Stimulated activated CD8-positive, alpha-beta memory T cell treated with anti-CD3 and anti-CD28 coated beads, Interleukin-7, amount 100 ng/mL, for 48 hours (primary cell): ENCODE measurements at regions not wholly inside any gene's neighbourhood (a gene's known extent, or its start where the extent isn't known, plus 50 kb on each side); places are given as distances from the start of the nearest gene placed in this dataset.

Experiments used
- DNase-seq, 2 donors: peaks; one replicate each; pipeline ENCODE4 v3.0.0-alpha.2; 2020; ENCODE audit warnings: low read depth in 1 of 2; ENCODE audit errors: extremely low read depth in 1 of 2

- no peak for DNase-seq
Measured at GRCh38 chr2:122210065-122210464, 454.6 kb downstream of the TSN start.

DNA sequence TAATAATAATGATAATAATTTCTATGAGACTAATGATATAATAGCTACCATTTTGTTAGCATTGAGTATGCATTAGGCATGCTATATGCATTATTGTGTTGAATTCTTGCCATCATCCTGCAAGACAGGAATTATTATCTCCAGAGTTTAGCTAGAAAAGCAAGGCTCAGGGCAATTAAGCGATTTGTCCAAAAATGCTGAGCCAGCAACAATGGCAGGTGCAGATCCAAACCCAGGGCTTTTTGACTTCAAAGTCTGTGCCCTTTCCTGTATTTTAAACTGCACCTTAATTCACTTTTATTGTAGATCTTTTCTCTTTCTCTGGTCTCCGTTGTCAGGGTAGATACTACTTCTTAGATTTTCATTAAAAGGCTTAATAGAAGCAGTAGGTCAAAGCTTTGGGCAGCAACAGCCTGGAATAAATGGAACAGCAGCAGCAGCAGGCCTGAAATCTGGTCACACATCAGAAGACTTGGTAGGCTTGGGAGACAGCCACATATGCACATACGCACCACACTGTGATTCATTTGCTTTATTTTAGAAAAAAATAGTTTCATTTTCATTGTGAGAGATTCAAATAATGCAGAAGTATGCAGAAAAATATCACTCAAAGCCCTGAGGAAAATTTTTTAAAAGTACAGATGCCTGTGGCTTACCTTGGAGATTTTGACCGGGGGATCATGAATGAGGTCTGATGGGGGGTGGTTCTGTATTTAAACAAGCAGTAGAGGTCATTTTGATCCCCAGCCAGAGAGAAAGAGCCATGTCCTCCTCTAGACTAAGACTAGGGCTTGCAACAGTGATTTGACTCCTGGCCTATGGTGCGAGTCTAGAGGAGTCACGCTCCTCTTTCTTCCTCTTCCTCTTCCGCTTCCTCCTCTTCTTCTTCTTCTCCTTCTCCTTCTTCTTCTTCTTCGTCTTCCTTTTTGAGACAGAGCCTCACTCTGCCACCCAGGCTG lies 455.7 kb downstream of the TSN start:
- DNase-seq = no peak

DNA sequence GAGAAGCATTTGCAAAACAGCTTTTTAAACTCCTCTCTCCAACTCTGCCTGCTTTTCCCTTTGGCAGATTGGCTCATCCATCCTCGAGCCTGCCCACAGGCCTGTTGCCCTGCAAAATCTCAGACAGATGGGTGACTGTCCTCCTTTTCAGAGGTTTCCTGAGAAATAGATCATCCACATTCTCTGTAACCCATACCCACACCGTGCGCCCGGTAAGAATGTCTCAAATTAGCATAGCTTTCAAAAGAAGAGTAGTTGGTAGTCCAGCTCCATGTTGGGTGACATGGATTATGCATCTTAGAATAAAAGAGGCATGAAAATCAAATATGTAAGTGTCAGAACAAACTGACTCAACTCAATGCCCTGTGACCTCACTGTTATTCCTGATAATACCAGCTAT lies 457.9 kb downstream of the TSN start:
- DNase-seq = no peak

- DNase-seq = no peak
Measured at GRCh38 chr2:122216071-122216470, 460.6 kb downstream of the TSN start.

GRCh38 chr2:122216901-122217300 lies 461.4 kb downstream of the TSN start:
- no peak for DNase-seq

DNA sequence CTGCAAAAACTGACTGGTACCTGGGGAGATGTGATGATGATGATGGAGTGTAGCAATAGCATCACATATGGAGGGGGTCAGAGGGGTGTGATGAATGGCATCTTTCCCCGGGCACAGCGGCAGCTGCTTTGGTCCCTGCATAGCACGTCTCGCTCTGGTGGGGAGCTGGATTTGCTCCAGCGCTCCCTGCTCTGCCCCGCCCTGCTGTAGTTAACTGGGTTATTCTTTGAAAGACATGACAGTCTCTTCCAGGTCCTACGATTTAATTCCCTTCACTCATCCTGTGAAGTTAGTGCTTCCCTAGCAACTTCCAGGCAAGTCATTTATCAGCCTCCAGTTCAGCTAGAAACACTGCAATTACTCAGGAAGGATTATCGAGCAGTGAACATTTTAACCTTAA lies 463.1 kb downstream of the TSN start:
- DNase-seq = no peak

- no peak for DNase-seq
Measured at GRCh38 chr2:122219504-122219903, 464.1 kb downstream of the TSN start.

- DNase-seq = no peak
Measured at GRCh38 chr2:122221665-122222064, 466.2 kb downstream of the TSN start.

DNA sequence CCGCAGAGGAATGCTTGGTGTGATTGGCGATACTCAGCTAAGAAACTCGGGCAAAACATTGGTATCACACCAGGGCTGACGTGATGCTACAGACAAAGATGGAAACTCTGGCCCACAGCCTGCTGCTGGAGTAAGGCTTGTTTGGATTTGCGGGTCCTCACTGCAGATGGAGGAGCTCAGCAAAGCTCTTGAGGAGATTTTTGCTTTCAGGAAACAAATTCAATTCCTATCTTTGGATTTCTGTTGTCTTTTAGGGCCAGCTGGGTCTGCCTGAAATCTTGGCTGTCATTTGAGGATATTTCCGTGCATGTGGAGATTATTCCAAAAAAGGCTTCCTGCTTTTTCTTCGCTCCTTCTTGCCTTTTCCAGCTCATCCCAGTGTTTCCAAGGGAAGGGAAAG lies 475.8 kb downstream of the TSN start:
- no peak for DNase-seq

DNA sequence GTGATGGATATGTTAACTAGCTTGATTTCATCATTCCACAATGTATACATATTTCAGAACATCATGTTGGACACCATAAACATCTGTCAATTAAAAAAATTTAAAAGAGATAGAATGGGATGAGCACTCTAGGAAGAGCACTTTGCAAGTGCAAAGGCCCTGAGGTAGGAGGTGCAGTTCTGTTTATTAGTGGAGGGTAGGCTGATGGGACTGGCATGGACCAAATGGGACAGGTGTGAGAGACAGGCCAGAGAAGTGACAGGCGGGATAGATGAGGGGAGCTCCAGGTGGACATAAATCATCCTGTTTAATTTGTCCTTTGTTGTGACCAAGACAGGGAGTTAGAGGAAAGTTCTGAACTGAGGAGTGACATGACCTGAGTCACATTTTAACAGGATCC lies 477.9 kb downstream of the TSN start:
- no peak for DNase-seq

GRCh38 chr2:122236152-122236874 lies 480.9 kb downstream of the TSN start:
- DNase-seq = no peak

GRCh38 chr2:122236925-122237324 lies 481.5 kb downstream of the TSN start:
- no peak for DNase-seq

- DNase-seq = no peak
Measured at GRCh38 chr2:122237450-122237849, 482.0 kb downstream of the TSN start.

DNA sequence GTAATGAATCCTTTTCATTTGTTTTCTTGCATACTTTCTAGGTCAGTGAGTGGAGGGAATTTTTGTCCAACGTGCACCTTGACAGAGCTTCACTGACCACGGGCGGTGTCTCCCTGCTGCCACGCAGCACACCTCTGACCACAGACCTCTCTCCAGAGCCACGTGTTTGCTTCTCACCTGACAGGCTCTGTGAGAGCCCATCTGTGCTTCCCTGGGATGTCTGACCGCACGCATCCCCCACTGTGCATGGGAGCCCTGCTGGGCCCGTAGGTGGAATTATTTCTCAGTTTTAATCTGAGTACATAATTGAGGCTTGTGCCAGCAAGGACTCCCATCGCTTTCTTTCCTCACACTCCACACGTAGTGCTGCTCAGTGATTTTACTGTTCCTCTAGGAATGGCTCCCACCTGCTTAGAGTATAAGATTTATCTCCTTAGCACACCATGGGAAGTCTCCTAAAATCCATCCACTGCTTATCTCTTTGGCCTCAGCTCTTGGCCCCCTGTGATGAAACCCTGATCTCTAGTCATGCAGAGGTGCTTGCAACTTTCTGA lies 482.6 kb downstream of the TSN start:
- DNase-seq = no peak

DNA sequence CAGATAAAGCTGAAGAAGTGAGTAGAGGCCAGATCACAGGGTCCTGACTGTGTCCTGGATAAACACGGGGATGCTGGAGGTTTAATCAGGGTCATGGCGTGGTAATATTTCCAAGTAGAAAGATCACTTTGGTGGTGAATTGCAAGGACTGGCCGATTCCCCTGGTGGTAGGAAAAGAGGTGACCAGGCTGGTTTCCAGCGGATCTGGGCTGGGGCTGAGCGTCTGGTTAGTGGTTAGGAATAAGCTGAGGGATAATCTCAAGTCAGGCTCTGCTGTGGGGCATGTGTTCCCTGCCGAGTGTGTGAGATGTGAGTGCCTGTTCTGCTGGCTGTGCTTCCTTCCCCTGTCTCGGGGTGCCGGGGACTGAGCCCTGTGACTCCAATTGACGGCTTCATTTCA lies 484.0 kb downstream of the TSN start:
- DNase-seq = no peak

GRCh38 chr2:122244598-122245229 lies 489.3 kb downstream of the TSN start:
- DNase-seq = no peak

- no peak for DNase-seq
Measured at GRCh38 chr2:122249673-122250072, 494.2 kb downstream of the TSN start.

DNA sequence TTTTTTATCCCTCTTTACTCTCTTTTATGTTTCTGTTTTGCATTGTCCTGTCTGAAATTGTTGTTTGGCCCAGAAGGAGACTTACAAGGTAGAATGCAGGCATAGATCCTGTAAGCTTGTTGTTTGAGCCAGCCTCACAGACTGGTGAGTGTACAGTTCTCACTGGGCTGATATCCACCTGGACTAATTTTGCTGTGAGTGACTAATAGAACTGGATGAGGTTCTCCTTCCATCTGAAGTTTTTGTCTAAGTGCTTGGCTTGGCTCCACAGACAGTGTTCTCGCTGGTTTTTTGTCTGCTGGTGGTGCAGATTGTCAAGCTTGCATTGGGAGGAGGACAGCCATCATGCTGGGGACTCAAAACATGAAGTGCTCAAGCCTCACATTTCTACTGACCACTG lies 495.7 kb downstream of the TSN start:
- no peak for DNase-seq

DNA sequence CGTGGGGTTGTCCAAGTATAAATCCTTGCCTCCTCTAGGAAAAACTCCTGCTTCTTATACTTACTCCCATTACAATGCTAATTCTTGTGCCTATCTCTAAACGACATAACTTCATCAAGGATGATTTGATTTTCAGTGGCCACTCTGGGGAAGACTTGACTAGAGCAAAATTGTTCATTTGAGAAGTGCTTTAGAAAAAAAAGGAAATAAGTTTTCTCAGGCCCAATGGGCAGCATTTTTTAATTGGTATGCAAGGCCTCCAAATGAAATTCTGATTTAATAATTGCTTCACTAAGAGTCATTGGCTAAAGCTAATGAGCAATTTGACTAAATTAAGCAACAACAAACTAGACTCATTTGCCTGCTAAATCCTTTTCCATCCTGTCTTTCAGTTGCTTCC lies 496.1 kb downstream of the TSN start:
- DNase-seq = no peak

DNA sequence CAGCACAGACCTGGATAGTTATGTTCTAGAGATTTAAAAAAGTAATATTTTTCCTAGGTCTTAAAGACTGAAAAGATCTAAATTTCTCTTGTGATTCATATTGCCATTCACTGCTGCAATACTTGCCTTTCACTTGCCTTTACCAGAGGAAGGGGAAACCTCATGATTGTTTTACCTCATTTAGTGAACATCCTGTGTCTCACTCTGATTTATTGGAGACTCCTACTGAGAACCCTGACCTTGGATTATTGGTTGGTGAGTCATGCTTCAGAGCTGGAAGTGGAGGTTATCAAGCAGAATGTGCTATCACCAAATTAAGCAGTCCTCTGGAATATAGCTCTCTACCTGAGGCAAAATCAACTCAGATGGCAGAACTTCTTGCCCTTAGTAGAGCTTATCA lies 500.5 kb downstream of the TSN start:
- DNase-seq = no peak

- DNase-seq = no peak
Measured at GRCh38 chr2:122261911-122262310, 506.5 kb downstream of the TSN start.
